A549 (cell line): ENCODE measurements at regions not wholly inside any gene's neighbourhood (a gene's known extent, or its start where the extent isn't known, plus 50 kb on each side); places are given as distances from the start of the nearest gene placed in this dataset.

Source experiments
- CBX8 ChIP-seq: fragments of 200-600 bp; sonication (generic); IDR thresholded peaks from 2 replicates; pipeline ENCODE4 v1.6.1; 2016
- CTCF ChIP-seq: fragments of >200 bp; sonication (Bioruptor Twin); formaldehyde crosslinking; IDR thresholded peaks from 3 replicates; pipeline ENCODE4 v1.5.1; 2016
- EHMT2 ChIP-seq: fragments of 200-600 bp; sonication (generic); IDR thresholded peaks from 2 replicates; pipeline ENCODE4 v1.6.1; 2016; ENCODE audit warnings: antibody characterized with exemption, low read depth, mild to moderate bottlenecking, moderate library complexity
- GATA3 ChIP-seq: IDR thresholded peaks from 2 replicates; pipeline ENCODE4 v1.6.1; 2012; ENCODE audit warnings: borderline replicate concordance
- JUNB ChIP-seq: fragments of >200 bp; sonication (Bioruptor Twin); formaldehyde crosslinking; IDR thresholded peaks from 2 replicates; pipeline ENCODE4 v1.6.1; 2016
- MAFK ChIP-seq: fragments of 450-650 bp; IDR thresholded peaks from 2 replicates; pipeline ENCODE4 v1.6.1; 2014; ENCODE audit not compliant: partially characterized antibody
- MAX ChIP-seq: IDR thresholded peaks from 2 replicates; pipeline ENCODE4 v1.6.1; 2012
- POLR2A ChIP-seq: IDR thresholded peaks from 2 replicates; pipeline ENCODE4 v1.6.1; 2012; ENCODE audit warnings: mild to moderate bottlenecking, low read length
- RCOR1 ChIP-seq: fragments of 150-350 bp; IDR thresholded peaks from 2 replicates; pipeline ENCODE4 v1.6.1; 2014; ENCODE audit warnings: antibody characterized with exemption, low read length, low read depth
- REST ChIP-seq: fragments of 200-600 bp; sonication (generic); IDR thresholded peaks from 2 replicates; pipeline ENCODE4 v1.6.1; 2016; ENCODE audit warnings: antibody characterized with exemption, mild to moderate bottlenecking, moderate library complexity
- RFX5 ChIP-seq: fragments of 450-650 bp; IDR thresholded peaks from 2 replicates; pipeline ENCODE4 v1.7.1; 2014; ENCODE audit warnings: antibody characterized with exemption, mild to moderate bottlenecking, moderate library complexity
- SMC3 ChIP-seq: fragments of >200 bp; sonication (Bioruptor Twin); formaldehyde crosslinking; IDR thresholded peaks from 3 replicates; pipeline ENCODE4 v1.6.1; 2018; ENCODE audit warnings: inconsistent platforms
- USF2 ChIP-seq: fragments of 450-650 bp; IDR thresholded peaks from 2 replicates; pipeline ENCODE4 v1.6.1; 2014; ENCODE audit warnings: antibody characterized with exemption

- TF ChIP-seq RFX5 (no peak), POLR2A (no peak), CTCF (no peak), EHMT2 (no peak), MAX (no peak), SMC3 (no peak), CBX8 (no peak), GATA3 (no peak), JUNB (no peak), MAFK (no peak), RCOR1 (no peak), USF2 (no peak), REST (no peak)
Measured at GRCh38 chr7:33798686-33799325, 106.5 kb upstream of the BMPER start.
